OCI-LY3 (cell line): ENCODE measurements at regions not wholly inside any gene's neighbourhood (a gene's known extent, or its start where the extent isn't known, plus 50 kb on each side); places are given as distances from the start of the nearest gene placed in this dataset.

Source experiments
- H2AFZ ChIP-seq: fragments of 200-600, 300-600 bp; shearing (Covaris generic); 2 replicates; pipeline ENCODE4 v1.6.0; 2014; ENCODE audit warnings: antibody characterized with exemption, low read depth, low read length
- H3K27ac ChIP-seq: fragments of 200-600, 300-600 bp; sonication (generic); 2 replicates; pipeline ENCODE4 v1.5.1; 2014; ENCODE audit warnings: mild to moderate bottlenecking, low read length, moderate library complexity, mixed read lengths
- H3K27me3 ChIP-seq: fragments of 200-600, 300-600 bp; sonication (generic); 2 replicates; pipeline ENCODE4 v1.6.1; 2014; ENCODE audit warnings: low read depth, low read length, mixed read lengths
- H3K36me3 ChIP-seq: fragments of 200-600, 300-600 bp; sonication (generic); replicated peaks from 2 replicates; pipeline ENCODE3; 2014; ENCODE audit warnings: low read depth, low read length, mixed read lengths
- H3K4me1 ChIP-seq: fragments of 300-600, 200-600 bp; sonication (generic); 2 replicates; pipeline ENCODE4 v1.6.1; 2014; ENCODE audit warnings: low read length, mixed read lengths
- H3K4me2 ChIP-seq: fragments of 200-600, 300-600 bp; sonication (generic); 2 replicates; pipeline ENCODE4 v1.6.1; 2014; ENCODE audit warnings: low read length, mixed read lengths
- H3K4me3 ChIP-seq: fragments of 300-600, 200-600 bp; sonication (generic); 2 replicates; pipeline ENCODE4 v1.5.1; 2014; ENCODE audit warnings: antibody characterized with exemption, mild to moderate bottlenecking, low read length, moderate library complexity
- H3K79me2 ChIP-seq: fragments of 300-600, 200-600 bp; shearing (Covaris generic); 2 replicates; pipeline ENCODE4 v1.6.1; 2014; ENCODE audit warnings: mild to moderate bottlenecking, low read length, mixed read lengths
- H3K9ac ChIP-seq: fragments of 300-600, 200-600 bp; shearing (Covaris generic); 2 replicates; pipeline ENCODE4 v1.6.0; 2014; ENCODE audit warnings: mild to moderate bottlenecking, low read length, moderate library complexity
- H3K9me3 ChIP-seq: fragments of 200-600, 300-600 bp; shearing (Covaris generic); 2 replicates; pipeline ENCODE4 v1.6.1; 2014; ENCODE audit warnings: low read length, mixed read lengths; ENCODE audit not compliant: insufficient read depth
- H4K20me1 ChIP-seq: fragments of 200-600, 300-600 bp; sonication (generic); 2 replicates; pipeline ENCODE4 v1.6.1; 2016; ENCODE audit warnings: low read length, mixed read lengths; ENCODE audit not compliant: insufficient read depth
- CTCF ChIP-seq: fragments of 200-600, 300-600 bp; sonication (generic); IDR thresholded peaks from 2 replicates; pipeline ENCODE4 v1.5.1; 2014; ENCODE audit warnings: antibody characterized with exemption, low read length, low read depth
- EZH2phosphoT487 ChIP-seq: fragments of 200-600 bp; shearing (Covaris generic); IDR thresholded peaks from 2 replicates; pipeline ENCODE4 v1.6.1; 2018; ENCODE audit warnings: antibody characterized with exemption, mixed run types, low read depth

DNA sequence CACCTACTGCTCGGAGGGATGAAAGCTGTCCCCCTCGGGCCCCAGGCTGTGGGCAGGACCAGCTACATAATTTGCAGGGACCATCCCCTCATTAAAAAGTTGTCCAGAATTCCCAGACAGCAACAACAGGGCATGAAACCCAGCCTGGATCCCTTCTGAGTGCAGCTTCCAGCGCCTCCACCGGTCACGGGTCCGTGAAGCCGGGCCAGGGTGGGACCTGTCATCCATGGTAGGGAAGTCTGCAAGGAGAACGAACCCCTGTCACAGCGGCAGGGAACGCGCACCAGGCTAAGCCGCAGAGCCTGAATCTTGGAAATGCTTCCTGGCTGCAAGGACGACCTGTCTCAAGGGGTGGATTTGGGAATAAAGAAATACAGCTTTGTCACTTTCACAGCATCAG lies 214.2 kb downstream of the RBFOX3 start:
- Histone ChIP-seq H3K79me2 (no peaks in the 10 kb centered on the region), H3K27ac (no peak overlapping the region), H2AFZ (no peak overlapping the region), H4K20me1 (no peaks in the 10 kb centered on the region), H3K36me3 (no peaks in the 10 kb centered on the region), H3K4me2 (no peak overlapping the region), H3K27me3 (peaks cover 29% of the 10 kb centered on the region), H3K9me3 (no peaks in the 10 kb centered on the region), H3K9ac (no peak overlapping the region), H3K4me1 (no peaks in the 10 kb centered on the region), H3K4me3 (no peak overlapping the region)
- TF ChIP-seq EZH2phosphoT487 (no peak), CTCF (no peak)

DNA sequence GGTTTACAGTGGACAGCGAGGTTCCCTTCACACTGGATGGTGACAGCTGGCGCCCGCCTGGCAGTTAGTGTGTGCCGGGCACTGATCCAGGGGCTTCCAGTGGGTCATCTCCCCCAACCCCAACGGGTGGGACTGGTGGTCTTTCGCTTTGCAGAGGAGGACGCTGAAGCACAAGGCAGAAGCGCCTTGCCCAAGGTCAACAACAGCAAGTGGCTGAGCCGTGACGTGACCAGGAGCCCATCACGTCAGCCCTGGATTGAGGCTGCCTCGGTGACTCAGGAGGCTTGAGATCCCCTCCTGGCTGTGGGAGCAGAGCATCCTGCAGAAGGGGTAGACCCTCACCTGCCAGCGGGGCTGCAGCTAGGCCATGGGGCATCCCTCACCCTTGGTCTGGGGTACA lies 215.3 kb downstream of the RBFOX3 start:
- peaks cover 34% of the 10 kb centered on the region for H3K27me3 ChIP-seq
- no peaks in the 10 kb centered on the region for H4K20me1 ChIP-seq

GRCh38 chr17:79395066-79395465 lies 215.8 kb downstream of the RBFOX3 start:
- no peak overlapping the region for H3K4me2 ChIP-seq
- TF ChIP-seq CTCF, result no peak
- no peak for TF ChIP-seq EZH2phosphoT487
- H3K27ac ChIP-seq, result no peak overlapping the region
- H3K9ac ChIP-seq, result no peak overlapping the region
- H3K36me3 ChIP-seq, result no peaks in the 10 kb centered on the region
- no peaks in the 10 kb centered on the region for H3K4me1 ChIP-seq
- no peaks in the 10 kb centered on the region for H3K79me2 ChIP-seq
- H4K20me1 ChIP-seq, result no peaks in the 10 kb centered on the region
- no peaks in the 10 kb centered on the region for H3K9me3 ChIP-seq
- no peak overlapping the region for H2AFZ ChIP-seq
- no peak overlapping the region for H3K4me3 ChIP-seq
- H3K27me3 ChIP-seq, result peaks cover 31% of the 10 kb centered on the region

More for the DNA sequence above, 215.3 kb downstream of the RBFOX3 start:
- no peak overlapping the region for H3K9ac ChIP-seq
- no peak overlapping the region for H3K4me2 ChIP-seq
- H3K9me3 ChIP-seq, result no peaks in the 10 kb centered on the region
- no peaks in the 10 kb centered on the region for H3K4me1 ChIP-seq
- no peak overlapping the region for H3K27ac ChIP-seq
- H3K36me3 ChIP-seq, result no peaks in the 10 kb centered on the region
- H3K79me2 ChIP-seq, result no peaks in the 10 kb centered on the region
- TF ChIP-seq EZH2phosphoT487 (no peak), CTCF (no peak)
- no peak overlapping the region for H2AFZ ChIP-seq
- H3K4me3 ChIP-seq, result no peak overlapping the region

DNA sequence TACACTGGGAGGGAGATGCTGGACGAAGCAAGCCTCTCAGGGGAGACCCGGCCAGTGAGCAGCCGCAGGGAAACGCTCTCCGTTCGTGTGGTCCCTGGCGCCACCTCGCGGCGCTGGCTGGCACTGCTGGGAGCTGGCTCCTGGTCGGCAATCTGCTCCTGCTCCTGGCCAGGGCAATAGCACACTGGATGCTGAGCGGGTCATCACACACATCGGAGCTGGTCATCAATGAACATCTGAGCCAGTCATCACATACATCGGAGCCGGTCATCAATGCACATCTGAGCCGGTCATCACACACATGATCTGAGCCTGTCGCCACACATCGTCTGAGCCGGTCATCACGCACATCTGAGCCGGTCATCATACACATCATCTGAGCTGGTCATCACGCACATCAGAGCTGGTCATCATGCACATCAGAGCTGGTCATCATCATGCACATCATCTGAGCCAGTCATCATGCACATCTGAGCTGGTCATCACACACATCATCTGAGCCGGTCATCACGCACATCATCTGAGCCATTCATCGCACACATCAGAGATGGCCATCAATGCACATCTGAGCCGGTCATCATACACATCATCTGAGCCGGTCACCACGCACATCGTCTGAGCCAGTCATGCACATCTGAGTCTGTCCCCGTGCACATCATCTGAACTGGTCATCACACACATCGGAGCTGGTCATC lies 217.3 kb downstream of the RBFOX3 start:
- no peaks in the 10 kb centered on the region for H3K36me3 ChIP-seq
- no peak overlapping the region for H2AFZ ChIP-seq
- H3K4me2 ChIP-seq, result no peak overlapping the region
- H3K79me2 ChIP-seq, result no peaks in the 10 kb centered on the region
- H3K27me3 ChIP-seq, result peaks cover 40% of the 10 kb centered on the region
- no peaks in the 10 kb centered on the region for H3K9me3 ChIP-seq
- H3K4me3 ChIP-seq, result no peak overlapping the region
- no peak overlapping the region for H3K27ac ChIP-seq
- no peak overlapping the region for H3K9ac ChIP-seq
- no peaks in the 10 kb centered on the region for H3K4me1 ChIP-seq
- no peak for TF ChIP-seq EZH2phosphoT487
- peak; percentile 85 for TF ChIP-seq CTCF
- H4K20me1 ChIP-seq, result no peaks in the 10 kb centered on the region
